SK-N-SH treated with all-trans-retinoic acid at 6 μM for 48 hours (cell line): ENCODE measurements at regions not wholly inside any gene's neighbourhood (a gene's known extent, or its start where the extent isn't known, plus 50 kb on each side); places are given as distances from the start of the nearest gene placed in this dataset.
"Not testable (repeated sequence)": the region's sequence is repeated elsewhere in the genome, so short reads cannot be mapped to it uniquely, and the experiment has no call there.

Experiments
- ATAC-seq: fragments of 200-7000 bp; cut with Tn5 transposase; 3 replicates; pipeline ENCODE4 v1.9.1; 2020; ENCODE audit warnings: mild to moderate bottlenecking, moderate library complexity
- ARNTL ChIP-seq: fragments of 450-650 bp; formaldehyde crosslinking; IDR thresholded peaks from 2 replicates; pipeline ENCODE4 v1.5.0; 2020; ENCODE audit warnings: low read depth, mild to moderate bottlenecking, moderate library complexity, borderline replicate concordance
- BACH2 ChIP-seq: fragments of 250-450 bp; sonication (Bioruptor Pico); IDR thresholded peaks from 2 replicates; pipeline ENCODE4 v1.9.0; 2021; ENCODE audit warnings: mild to moderate bottlenecking, borderline replicate concordance
- CSDC2 ChIP-seq: fragments of 250-450 bp; sonication (Bioruptor Pico); IDR thresholded peaks from 2 replicates; pipeline ENCODE4 v1.5.0; 2020; ENCODE audit warnings: mild to moderate bottlenecking, moderate library complexity
- ESRRG ChIP-seq: fragments of 250-450 bp; sonication (Bioruptor Pico); IDR thresholded peaks from 2 replicates; pipeline ENCODE4 v1.6.1; 2021; ENCODE audit warnings: mild to moderate bottlenecking
- GLIS3 ChIP-seq: fragments of 250-450 bp; sonication (Bioruptor Pico); IDR thresholded peaks from 2 replicates; pipeline ENCODE4 v1.5.0; 2020; ENCODE audit warnings: mild to moderate bottlenecking, moderate library complexity
- ISL1 ChIP-seq: fragments of 250-450 bp; sonication (Bioruptor Pico); IDR thresholded peaks from 2 replicates; pipeline ENCODE4 v2.1.2; 2022; ENCODE audit warnings: mild to moderate bottlenecking, moderate library complexity
- OSR1 ChIP-seq: fragments of 250-450 bp; sonication (Bioruptor Pico); IDR thresholded peaks from 2 replicates; pipeline ENCODE4 v1.8.0; 2022; ENCODE audit warnings: moderate library complexity, mild to moderate bottlenecking, inconsistent platforms
- PPARA ChIP-seq: fragments of 250-450 bp; sonication (Bioruptor Pico); IDR thresholded peaks from 2 replicates; pipeline ENCODE4 v1.5.0; 2020; ENCODE audit warnings: mild to moderate bottlenecking, borderline replicate concordance
- RARB ChIP-seq: fragments of 250-450 bp; sonication (Bioruptor Pico); IDR thresholded peaks from 2 replicates; pipeline ENCODE4 v1.8.0; 2021; ENCODE audit warnings: mild to moderate bottlenecking, moderate library complexity
- SNAI2 ChIP-seq: fragments of 250-450 bp; sonication (Bioruptor Pico); IDR thresholded peaks from 2 replicates; pipeline ENCODE4 v1.5.0; 2020; ENCODE audit warnings: mild to moderate bottlenecking, moderate library complexity
- TCF4 ChIP-seq: fragments of 250-450 bp; sonication (Bioruptor Pico); IDR thresholded peaks from 2 replicates; pipeline ENCODE4 v1.8.0; 2021; ENCODE audit warnings: mild to moderate bottlenecking, moderate library complexity, borderline replicate concordance
- ZNF565 ChIP-seq: fragments of 450-650 bp; formaldehyde crosslinking; conservative IDR thresholded peaks from 2 replicates; pipeline ENCODE4 v1.5.0; 2020; ENCODE audit warnings: low read depth, mild to moderate bottlenecking, moderate library complexity
- ZNF70 ChIP-seq: fragments of 450-650 bp; formaldehyde crosslinking; IDR thresholded peaks from 2 replicates; pipeline ENCODE4 v1.5.0; 2020; ENCODE audit warnings: mild to moderate bottlenecking, moderate library complexity
- TF ChIP-seq, protein P1 (sequence below): fragments of 250-450 bp; sonication (Bioruptor Pico); IDR thresholded peaks from 2 replicates; pipeline ENCODE4 v1.5.1; 2021; ENCODE audit warnings: mild to moderate bottlenecking, moderate library complexity
- TF ChIP-seq, protein P2 (sequence below): fragments of 250-450 bp; sonication (Bioruptor Pico); IDR thresholded peaks from 2 replicates; pipeline ENCODE4 v1.8.0; 2020; ENCODE audit warnings: mild to moderate bottlenecking, moderate library complexity, borderline replicate concordance
- TF ChIP-seq, protein P3 (sequence below): fragments of 250-450 bp; sonication (Bioruptor Pico); IDR thresholded peaks from 2 replicates; pipeline ENCODE4 v1.5.0; 2020; ENCODE audit warnings: mild to moderate bottlenecking, moderate library complexity
- TF ChIP-seq, protein P4 (sequence below): fragments of 250-450 bp; sonication (Bioruptor Pico); IDR thresholded peaks from 2 replicates; pipeline ENCODE4 v1.5.1; 2020; ENCODE audit warnings: low read depth, mild to moderate bottlenecking, moderate library complexity
- TF ChIP-seq, protein P5 (sequence below): fragments of 250-450 bp; sonication (Bioruptor Pico); IDR thresholded peaks from 2 replicates; pipeline ENCODE4 v1.8.0; 2021; ENCODE audit warnings: low read depth, mild to moderate bottlenecking, moderate library complexity, borderline replicate concordance

DNA sequence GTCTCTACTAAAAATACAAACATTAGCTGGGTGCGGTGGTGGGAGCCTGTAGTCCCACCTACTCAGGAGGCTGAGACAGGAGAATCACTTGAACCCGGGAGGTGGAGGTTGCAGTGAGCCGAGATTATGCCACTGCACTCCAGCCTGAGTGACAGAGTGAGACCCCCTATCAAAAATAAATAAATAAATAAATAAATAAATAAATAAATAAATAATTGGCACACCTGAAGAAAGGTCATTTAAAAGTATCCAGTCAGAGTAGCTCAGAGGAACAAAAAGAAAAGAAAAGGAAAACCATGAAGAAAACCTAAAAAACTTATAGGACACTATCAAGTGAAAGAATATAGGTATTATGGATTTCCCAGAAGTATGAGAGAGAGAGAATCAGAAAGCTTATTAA, 330.1 kb upstream of the AR start:
- ATAC-seq = not testable (repeated sequence)

DNA sequence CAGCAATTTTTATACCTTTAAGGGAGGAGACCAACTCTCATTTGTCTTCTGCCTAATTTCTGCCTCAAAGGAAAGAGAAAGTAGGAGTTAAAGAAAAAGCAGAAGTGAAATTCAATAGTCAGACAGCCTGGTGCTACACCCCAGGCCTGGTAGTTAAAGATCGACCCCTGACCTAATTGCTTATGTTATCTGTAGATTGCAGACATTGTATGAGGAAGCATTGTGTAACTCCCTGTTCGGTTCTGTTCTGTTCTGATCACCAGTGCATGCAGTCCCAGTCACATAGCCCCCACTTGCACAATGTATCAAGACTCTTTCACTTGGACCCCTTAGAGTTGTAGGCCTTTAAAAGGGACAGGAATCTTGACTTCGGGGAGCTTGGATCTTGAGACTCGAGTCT, 335.9 kb upstream of the AR start:
- TF ChIP-seq GLIS3 (CRISPR knock-in tag) = no peak
- TF ChIP-seq, protein P1, sequence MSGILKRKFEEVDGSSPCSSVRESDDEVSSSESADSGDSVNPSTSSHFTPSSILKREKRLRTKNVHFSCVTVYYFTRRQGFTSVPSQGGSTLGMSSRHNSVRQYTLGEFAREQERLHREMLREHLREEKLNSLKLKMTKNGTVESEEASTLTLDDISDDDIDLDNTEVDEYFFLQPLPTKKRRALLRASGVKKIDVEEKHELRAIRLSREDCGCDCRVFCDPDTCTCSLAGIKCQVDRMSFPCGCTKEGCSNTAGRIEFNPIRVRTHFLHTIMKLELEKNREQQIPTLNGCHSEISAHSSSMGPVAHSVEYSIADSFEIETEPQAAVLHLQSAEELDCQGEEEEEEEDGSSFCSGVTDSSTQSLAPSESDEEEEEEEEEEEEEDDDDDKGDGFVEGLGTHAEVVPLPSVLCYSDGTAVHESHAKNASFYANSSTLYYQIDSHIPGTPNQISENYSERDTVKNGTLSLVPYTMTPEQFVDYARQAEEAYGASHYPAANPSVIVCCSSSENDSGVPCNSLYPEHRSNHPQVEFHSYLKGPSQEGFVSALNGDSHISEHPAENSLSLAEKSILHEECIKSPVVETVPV (CRISPR knock-in tag) = no peak
- TF ChIP-seq, protein P2, sequence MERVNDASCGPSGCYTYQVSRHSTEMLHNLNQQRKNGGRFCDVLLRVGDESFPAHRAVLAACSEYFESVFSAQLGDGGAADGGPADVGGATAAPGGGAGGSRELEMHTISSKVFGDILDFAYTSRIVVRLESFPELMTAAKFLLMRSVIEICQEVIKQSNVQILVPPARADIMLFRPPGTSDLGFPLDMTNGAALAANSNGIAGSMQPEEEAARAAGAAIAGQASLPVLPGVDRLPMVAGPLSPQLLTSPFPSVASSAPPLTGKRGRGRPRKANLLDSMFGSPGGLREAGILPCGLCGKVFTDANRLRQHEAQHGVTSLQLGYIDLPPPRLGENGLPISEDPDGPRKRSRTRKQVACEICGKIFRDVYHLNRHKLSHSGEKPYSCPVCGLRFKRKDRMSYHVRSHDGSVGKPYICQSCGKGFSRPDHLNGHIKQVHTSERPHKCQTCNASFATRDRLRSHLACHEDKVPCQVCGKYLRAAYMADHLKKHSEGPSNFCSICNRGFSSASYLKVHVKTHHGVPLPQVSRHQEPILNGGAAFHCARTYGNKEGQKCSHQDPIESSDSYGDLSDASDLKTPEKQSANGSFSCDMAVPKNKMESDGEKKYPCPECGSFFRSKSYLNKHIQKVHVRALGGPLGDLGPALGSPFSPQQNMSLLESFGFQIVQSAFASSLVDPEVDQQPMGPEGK (CRISPR knock-in tag) = no peak
- TF ChIP-seq ZNF565 (CRISPR knock-in tag) = no peak
- TF ChIP-seq CSDC2 = no peak
- TF ChIP-seq PPARA (CRISPR knock-in tag) = no peak
- TF ChIP-seq, all 23 proteins: peak for 0
- ATAC-seq = no peak

DNA sequence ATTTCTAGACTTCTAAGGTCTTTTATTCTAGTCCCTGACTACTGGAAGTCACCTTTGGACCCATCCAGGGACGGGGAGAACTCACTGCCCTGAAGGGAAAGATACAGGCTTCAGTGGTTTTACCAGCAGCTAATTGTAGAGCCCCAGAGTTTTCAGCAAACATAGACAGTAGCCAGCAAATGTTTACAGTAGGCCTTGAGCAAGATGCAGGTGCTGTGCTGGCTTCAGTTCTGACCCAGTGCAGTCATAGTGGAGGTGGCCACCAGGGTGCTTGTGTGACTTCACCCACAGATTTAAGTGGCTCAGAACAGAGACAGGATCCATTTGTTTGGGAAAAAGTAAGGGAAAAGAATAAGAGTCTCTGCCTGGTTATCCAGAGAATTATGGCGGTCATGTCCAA, 384.4 kb upstream of the AR start:
- TF ChIP-seq TCF4 (CRISPR knock-in tag) (no peak), CSDC2 (no peak), OSR1 (CRISPR knock-in tag) (no peak), ISL1 (CRISPR knock-in tag) (no peak)
- TF ChIP-seq, protein P2 (CRISPR knock-in tag) = no peak
- TF ChIP-seq, protein P1 (CRISPR knock-in tag) = no peak
- ATAC-seq = no peak

DNA sequence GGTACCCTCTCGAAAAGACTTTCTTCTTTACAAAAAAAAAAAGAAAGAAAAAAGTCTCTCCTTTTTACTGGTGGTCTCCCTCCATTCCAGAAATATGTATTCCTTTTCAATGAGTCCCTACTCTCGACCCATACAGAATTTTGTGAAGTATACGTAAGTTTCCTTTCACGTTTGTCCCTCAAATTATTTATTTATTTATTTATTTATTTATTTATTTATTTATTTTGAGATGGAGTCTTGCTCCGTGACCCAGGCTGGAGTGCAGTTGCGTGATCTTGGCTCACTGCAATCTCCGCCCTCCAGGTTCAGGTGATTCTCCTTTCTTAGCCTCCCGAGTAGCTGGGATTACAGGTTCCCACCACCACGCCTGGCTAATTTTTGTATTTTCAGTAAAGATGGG, 429.2 kb upstream of the AR start:
- no peak for TF ChIP-seq SNAI2 (CRISPR knock-in tag)
- TF ChIP-seq, protein P1 (CRISPR knock-in tag) = no peak
- TF ChIP-seq, protein P3, sequence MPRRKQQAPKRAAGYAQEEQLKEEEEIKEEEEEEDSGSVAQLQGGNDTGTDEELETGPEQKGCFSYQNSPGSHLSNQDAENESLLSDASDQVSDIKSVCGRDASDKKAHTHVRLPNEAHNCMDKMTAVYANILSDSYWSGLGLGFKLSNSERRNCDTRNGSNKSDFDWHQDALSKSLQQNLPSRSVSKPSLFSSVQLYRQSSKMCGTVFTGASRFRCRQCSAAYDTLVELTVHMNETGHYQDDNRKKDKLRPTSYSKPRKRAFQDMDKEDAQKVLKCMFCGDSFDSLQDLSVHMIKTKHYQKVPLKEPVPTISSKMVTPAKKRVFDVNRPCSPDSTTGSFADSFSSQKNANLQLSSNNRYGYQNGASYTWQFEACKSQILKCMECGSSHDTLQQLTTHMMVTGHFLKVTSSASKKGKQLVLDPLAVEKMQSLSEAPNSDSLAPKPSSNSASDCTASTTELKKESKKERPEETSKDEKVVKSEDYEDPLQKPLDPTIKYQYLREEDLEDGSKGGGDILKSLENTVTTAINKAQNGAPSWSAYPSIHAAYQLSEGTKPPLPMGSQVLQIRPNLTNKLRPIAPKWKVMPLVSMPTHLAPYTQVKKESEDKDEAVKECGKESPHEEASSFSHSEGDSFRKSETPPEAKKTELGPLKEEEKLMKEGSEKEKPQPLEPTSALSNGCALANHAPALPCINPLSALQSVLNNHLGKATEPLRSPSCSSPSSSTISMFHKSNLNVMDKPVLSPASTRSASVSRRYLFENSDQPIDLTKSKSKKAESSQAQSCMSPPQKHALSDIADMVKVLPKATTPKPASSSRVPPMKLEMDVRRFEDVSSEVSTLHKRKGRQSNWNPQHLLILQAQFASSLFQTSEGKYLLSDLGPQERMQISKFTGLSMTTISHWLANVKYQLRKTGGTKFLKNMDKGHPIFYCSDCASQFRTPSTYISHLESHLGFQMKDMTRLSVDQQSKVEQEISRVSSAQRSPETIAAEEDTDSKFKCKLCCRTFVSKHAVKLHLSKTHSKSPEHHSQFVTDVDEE = no peak
- no peak for TF ChIP-seq BACH2 (CRISPR knock-in tag)
- TF ChIP-seq, protein P4, sequence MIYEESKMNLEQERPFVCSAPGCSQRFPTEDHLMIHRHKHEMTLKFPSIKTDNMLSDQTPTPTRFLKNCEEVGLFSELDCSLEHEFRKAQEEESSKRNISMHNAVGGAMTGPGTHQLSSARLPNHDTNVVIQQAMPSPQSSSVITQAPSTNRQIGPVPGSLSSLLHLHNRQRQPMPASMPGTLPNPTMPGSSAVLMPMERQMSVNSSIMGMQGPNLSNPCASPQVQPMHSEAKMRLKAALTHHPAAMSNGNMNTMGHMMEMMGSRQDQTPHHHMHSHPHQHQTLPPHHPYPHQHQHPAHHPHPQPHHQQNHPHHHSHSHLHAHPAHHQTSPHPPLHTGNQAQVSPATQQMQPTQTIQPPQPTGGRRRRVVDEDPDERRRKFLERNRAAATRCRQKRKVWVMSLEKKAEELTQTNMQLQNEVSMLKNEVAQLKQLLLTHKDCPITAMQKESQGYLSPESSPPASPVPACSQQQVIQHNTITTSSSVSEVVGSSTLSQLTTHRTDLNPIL = no peak
- no peak for TF ChIP-seq ZNF70
- no peak for TF ChIP-seq ARNTL (CRISPR knock-in tag)
- TF ChIP-seq GLIS3 (CRISPR knock-in tag) = no peak
- TF ChIP-seq ESRRG = no peak
- TF ChIP-seq CSDC2 = no peak
- no peak for TF ChIP-seq ZNF565 (CRISPR knock-in tag)
- no peak for TF ChIP-seq TCF4 (CRISPR knock-in tag)
- TF ChIP-seq, protein P5, sequence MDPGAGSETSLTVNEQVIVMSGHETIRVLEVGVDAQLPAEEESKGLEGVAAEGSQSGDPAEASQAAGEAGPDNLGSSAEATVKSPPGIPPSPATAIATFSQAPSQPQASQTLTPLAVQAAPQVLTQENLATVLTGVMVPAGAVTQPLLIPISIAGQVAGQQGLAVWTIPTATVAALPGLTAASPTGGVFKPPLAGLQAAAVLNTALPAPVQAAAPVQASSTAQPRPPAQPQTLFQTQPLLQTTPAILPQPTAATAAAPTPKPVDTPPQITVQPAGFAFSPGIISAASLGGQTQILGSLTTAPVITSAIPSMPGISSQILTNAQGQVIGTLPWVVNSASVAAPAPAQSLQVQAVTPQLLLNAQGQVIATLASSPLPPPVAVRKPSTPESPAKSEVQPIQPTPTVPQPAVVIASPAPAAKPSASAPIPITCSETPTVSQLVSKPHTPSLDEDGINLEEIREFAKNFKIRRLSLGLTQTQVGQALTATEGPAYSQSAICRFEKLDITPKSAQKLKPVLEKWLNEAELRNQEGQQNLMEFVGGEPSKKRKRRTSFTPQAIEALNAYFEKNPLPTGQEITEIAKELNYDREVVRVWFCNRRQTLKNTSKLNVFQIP (CRISPR knock-in tag) = no peak
- no peak for TF ChIP-seq RARB (CRISPR knock-in tag)
- TF ChIP-seq, all 23 proteins: peak for 0
- no peak for ATAC-seq
